GM10266 (cell line): ENCODE measurements at regions not wholly inside any gene's neighbourhood (a gene's known extent, or its start where the extent isn't known, plus 50 kb on each side); places are given as distances from the start of the nearest gene placed in this dataset.

Experiments used
- DNase-seq: peaks from one replicate; pipeline ENCODE4 v3.0.0; 2012; ENCODE audit errors: extremely low spot score
- TF ChIP-seq, protein P1 (sequence below): IDR thresholded peaks from 2 replicates; pipeline ENCODE4 v1.5.1; 2012; ENCODE audit warnings: mild to moderate bottlenecking, low read depth; ENCODE audit not compliant: control insufficient read depth, insufficient read depth; ENCODE audit errors: missing control alignments

DNA sequence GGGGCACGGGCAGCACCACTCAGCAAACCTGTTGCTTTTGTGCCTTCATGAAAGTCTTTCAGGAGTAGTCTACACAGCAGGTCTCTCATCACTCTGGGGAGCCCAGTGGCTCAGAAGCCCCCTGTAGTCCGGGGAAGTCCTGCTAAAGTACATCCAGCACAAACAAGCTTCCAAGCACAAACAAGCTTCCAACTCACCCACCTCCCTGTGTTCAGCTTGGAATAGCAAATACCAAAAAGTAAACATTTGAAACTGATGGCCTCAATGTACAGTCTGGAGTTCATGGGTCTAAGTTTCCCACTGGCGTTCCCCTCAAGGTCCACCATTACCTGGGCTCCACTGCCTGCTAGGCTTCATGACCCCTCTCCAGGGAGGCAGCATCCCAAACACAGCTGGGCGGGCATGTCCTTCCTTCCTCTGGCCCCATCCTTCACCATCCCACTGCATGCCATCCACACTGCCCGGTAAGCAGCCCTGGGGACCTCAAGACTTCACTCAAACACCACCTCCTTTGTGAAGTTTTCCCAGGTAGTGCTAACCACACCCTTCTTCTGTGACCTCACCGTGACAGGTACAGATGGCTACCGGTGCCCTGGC is 62.8 kb upstream of the SIAH1 start:
- DNase-seq = no peak
- TF ChIP-seq, protein P1, sequence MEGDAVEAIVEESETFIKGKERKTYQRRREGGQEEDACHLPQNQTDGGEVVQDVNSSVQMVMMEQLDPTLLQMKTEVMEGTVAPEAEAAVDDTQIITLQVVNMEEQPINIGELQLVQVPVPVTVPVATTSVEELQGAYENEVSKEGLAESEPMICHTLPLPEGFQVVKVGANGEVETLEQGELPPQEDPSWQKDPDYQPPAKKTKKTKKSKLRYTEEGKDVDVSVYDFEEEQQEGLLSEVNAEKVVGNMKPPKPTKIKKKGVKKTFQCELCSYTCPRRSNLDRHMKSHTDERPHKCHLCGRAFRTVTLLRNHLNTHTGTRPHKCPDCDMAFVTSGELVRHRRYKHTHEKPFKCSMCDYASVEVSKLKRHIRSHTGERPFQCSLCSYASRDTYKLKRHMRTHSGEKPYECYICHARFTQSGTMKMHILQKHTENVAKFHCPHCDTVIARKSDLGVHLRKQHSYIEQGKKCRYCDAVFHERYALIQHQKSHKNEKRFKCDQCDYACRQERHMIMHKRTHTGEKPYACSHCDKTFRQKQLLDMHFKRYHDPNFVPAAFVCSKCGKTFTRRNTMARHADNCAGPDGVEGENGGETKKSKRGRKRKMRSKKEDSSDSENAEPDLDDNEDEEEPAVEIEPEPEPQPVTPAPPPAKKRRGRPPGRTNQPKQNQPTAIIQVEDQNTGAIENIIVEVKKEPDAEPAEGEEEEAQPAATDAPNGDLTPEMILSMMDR = no peak

DNA sequence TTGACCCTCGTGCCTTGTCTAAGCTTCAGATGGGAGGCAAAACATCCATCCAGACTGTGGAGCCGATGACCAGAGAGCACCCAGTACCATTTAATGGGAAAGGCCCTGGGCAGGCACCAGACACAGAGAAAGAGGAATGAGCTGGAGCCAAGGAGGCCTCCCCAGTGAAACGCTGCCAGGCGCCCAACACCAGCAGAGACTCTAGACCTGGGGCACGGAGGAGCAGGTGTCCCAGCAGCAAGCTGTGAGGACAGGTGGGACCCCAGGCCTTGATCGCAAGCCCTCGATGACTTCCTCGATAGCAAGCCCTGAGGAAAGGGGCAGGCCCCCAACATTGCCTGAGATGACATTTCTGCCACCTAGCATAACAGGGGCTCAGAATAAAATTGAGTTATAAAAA is 62.2 kb upstream of the SIAH1 start:
- DNase-seq = no peak
- TF ChIP-seq, protein P1 = no peak

DNA sequence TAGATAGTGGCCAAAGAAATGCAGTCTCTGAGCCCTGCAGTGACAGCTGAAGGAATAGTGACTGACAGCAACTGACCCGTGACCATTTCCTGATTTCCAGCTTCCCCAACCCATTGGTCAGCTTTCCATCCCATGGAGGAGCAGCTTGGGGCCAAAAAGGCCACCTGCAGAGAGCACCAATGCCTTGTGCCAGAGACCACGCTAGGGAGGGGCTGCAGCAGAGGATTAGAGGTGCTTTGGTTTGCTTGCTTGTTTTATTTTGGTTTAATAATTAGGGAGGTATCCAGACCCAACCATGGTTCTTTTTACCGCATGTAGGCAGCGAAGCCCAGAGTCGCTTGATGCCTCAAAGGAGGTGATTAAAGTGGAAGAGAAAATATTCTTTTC is 61.3 kb upstream of the SIAH1 start:
- TF ChIP-seq, protein P1 = no peak
- no peak for DNase-seq

DNA sequence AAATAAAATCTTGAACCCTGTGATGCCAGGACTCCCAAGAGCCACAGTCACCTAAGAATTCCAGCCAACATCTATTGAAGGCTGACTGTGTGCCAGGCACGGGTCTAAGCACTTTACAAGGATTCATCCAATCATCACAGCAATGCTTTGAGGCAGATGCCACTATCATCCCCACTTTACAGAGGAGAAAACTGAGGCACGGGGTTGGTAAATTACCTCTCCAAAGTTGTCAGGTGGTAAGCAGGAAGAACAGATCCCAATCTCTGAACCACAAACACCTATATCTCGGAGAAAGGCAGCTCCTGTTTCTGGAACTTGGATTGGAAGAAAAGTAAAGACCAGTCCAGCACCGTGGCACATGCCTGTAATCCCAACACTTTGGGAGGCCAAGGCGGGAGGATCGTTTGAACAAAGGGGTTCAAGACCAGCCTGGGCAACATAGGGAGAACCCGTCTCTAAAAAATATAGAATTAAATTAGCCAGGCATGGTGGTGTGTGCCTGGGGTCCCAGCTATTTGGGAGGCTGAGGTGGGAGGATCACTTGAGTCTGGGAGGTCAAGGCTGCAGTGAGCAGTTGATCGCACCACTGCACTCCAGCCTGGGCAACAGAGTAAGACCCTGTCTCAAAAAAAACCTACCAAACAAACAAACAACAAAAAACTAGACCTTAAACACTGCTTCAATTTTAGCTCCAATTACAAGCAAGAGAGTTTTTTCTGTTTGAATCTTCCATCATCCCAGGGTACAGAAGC is 60.7 kb upstream of the SIAH1 start:
- no peak for DNase-seq
- TF ChIP-seq, protein P1 = no peak

GRCh38 chr16:48444574-48444973 is 59.4 kb upstream of the SIAH1 start:
- no peak for DNase-seq
- TF ChIP-seq, protein P1 = no peak

GRCh38 chr16:48442379-48442778 is 57.2 kb upstream of the SIAH1 start:
- TF ChIP-seq, protein P1 = no peak
- no peak for DNase-seq

DNA sequence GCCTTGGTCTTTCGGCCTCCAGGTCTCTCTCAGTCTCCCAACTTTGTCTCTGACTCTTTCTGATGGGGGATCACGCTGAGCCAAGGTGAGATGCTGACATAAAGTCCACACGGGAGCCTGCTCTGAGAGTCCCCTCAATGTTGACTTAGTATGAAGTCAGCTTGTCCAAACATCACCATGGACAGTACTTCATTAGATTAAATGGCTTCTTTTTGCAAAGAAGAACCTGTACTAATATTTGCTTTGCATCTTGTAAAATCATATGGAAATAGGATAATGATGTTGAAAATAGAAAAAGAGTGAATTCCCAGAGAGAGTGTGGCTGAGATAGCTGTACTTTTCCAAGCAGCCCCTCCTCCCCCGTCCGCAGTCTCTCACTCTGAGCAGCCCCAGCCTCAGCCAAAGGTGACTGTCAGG is 56.7 kb upstream of the SIAH1 start:
- DNase-seq = no peak
- TF ChIP-seq, protein P1 = no peak
